Cardiac fibroblast (primary cell): ENCODE measurements at regions not wholly inside any gene's neighbourhood (a gene's known extent, or its start where the extent isn't known, plus 50 kb on each side); places are given as distances from the start of the nearest gene placed in this dataset.
"Not testable (repeated sequence)": the region's sequence is repeated elsewhere in the genome, so short reads cannot be mapped to it uniquely, and the experiment has no call there.

Source experiments
- DNase-seq, 2 donors: peaks; one replicate each; pipeline versions ENCODE4 v3.0.0 to v3.0.0-alpha.2; 2010; ENCODE audit warnings: low read depth in 2 of 2
- H3K4me3 ChIP-seq, 2 donors: replicated peaks in 1 of 2; 1 replicate in 1 of 2; 2 replicates in 1 of 2; pipeline ENCODE4 v1.5.1; 2011; ENCODE audit warnings: low read depth in 2 of 2, low read length in 2 of 2, mild to moderate bottlenecking in 2 of 2, moderate library complexity in 1 of 2
- TF ChIP-seq, protein P1 (sequence below): IDR thresholded peaks from one replicate; pipeline ENCODE4 v1.5.1; 2011; ENCODE audit warnings: low read depth, mild to moderate bottlenecking, low read length, inconsistent platforms

DNA sequence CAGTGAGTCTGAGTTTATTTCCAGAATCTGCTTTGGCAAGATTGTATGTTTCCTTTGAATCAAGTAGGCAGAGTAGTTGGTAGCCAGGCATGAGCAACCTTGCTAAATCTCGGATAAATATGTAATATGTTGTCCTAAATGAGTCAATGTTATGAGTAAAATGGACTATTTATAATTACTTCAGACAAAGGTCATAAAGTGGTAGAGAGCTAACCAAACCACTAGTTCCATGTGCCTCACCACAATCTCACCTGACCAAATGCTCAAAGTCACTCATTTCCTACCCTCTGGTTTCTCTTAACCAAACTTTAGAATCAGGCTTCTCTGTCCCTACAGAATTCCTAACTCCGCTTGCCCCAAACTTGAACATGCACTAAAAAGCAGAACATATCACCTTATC is 261.2 kb upstream of the FSIP2 start:
- TF ChIP-seq, protein P1, sequence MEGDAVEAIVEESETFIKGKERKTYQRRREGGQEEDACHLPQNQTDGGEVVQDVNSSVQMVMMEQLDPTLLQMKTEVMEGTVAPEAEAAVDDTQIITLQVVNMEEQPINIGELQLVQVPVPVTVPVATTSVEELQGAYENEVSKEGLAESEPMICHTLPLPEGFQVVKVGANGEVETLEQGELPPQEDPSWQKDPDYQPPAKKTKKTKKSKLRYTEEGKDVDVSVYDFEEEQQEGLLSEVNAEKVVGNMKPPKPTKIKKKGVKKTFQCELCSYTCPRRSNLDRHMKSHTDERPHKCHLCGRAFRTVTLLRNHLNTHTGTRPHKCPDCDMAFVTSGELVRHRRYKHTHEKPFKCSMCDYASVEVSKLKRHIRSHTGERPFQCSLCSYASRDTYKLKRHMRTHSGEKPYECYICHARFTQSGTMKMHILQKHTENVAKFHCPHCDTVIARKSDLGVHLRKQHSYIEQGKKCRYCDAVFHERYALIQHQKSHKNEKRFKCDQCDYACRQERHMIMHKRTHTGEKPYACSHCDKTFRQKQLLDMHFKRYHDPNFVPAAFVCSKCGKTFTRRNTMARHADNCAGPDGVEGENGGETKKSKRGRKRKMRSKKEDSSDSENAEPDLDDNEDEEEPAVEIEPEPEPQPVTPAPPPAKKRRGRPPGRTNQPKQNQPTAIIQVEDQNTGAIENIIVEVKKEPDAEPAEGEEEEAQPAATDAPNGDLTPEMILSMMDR: no peak
- no peak for DNase-seq
- H3K4me3 ChIP-seq: no peak overlapping the region

DNA sequence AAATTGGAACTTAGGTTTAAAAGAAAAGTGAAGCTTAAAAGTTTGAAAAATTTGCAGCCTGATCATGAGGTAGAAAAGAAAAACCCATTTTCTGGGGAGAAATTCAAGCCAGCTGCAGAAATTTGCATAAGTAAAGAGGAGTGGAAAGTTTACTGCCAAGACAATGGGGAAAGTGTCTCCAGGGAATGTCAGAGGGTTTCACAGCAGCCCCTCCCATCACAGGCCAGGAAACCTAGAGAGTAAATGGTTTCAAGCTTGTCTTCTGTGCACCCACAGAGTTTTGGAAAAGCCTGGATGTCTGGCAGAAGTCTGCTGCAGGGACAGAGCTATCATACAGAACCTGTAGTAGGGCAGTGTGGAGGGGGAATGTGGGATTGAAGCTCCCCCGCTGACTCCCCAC is 254.0 kb upstream of the FSIP2 start:
- TF ChIP-seq, protein P1: no peak
- H3K4me3 ChIP-seq: no peak overlapping the region
- no peak for DNase-seq

DNA sequence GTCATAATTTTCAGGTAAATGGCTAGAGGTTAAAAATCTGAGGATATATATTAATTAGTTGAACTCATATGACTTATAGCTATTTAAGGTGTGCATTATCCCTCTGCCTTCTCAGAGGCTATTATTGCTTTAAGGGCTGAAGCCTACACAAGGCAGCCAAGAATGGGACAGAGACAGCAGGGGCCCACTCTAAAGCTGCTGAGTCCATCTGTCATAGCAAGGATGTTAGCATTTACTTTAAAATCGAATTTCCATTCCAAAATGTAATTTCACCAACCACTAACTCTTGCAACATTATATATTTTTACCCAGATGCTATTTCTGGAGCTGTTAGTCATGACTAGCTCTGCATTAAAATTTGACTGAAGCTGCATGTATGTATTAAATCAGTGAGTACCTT is 236.3 kb upstream of the FSIP2 start:
- DNase-seq: no peak
- TF ChIP-seq, protein P1: no peak
- no peak overlapping the region for H3K4me3 ChIP-seq

DNA sequence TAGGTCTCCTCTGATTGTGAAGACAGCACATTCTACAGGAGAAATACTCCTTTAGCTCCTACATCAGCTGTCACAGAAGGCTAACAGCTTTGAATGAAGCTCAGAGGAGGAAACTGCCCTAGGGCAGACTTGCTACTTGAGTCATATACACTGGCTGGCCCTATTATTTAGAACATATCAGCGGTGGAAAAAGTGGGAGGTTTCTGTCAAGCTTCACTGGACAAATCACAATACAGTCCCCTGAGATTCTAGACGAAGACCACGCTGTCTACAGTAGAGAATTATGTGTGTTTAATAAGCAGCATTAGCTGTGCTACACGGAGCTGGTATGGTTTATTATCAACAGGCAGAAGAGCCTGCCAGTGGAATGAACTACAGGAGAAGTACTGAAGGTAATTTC is 230.9 kb upstream of the FSIP2 start:
- no peak overlapping the region for H3K4me3 ChIP-seq
- TF ChIP-seq, protein P1: no peak
- DNase-seq: no peak

DNA sequence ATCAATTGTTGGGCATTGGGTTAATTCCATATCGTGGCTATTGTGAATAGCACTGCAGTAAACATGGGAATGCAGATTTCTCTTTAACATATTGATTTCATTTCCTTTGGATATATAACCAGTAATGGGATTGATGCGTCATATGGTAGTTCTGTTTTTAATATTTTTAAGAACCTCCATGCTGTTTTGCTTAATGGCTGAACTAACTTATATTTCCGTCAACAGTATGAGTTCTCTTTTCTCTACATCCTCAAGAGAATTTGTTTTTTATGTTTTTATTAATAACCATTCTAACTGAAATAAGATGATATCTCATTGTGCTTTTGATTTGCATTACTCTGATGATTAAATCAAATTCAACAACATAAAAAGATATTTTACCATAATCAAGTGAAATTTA is 228.5 kb upstream of the FSIP2 start:
- TF ChIP-seq, protein P1: no peak
- DNase-seq: peak in 1 of 2 donors; percentile 1
- no peak overlapping the region for H3K4me3 ChIP-seq

DNA sequence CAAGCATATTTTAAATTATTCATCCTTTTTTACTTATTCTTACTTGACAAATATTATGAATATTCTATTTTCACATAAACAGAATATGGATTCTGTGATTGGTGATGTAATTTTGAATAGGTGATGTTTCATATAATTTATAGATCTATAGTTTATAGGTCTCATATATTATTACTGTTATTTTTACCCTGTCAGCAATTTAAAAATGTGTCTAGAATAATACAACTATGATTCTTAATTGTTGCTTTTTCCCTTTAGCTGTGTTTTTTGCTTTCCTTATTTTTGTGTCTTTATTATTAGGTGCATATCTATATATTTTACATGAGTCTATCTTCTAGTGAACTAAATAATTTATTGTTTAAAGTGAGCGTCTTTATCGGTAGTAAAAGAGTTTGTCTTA is 226.7 kb upstream of the FSIP2 start:
- no peak for DNase-seq
- no peak overlapping the region for H3K4me3 ChIP-seq
- TF ChIP-seq, protein P1: no peak

DNA sequence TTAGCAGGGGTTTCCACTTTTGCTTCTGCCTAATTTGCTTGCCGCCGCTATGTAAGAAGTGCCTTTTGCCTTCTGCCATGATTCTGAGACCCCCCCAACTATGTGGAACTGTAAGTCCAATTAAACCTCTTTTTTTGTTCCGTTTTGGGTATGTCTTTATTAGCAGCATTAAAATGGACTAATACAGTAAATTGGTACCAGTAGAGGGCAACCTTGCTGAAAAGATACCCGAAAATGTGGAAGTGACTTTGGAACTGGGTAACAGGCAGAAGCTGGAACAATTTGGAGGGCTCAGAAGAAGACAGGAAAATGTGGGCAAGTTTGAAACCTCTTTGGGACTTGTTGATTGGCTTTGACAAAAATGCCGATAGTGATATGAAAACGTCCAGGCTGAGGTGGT is 216.1 kb upstream of the FSIP2 start:
- DNase-seq: no peak
- TF ChIP-seq, protein P1: no peak
- no peak overlapping the region for H3K4me3 ChIP-seq

DNA sequence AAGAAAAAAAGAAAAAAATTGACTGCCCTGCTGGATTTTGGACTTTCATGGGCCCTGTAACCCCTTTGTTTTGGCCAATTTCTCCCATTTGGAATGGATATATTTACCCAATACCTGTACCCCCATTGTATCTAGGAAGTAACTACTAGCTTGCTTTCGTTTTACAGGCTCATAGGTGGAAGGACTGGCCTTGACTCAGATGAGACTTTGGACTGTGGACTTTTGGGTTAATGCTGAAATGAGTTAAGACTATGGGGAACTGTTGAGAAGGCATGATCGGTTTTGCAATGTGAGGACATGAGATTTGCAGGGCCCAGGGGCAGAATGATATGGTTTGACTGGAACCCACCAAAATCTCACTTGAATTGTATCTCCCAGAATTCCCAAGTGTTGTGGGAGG is 214.4 kb upstream of the FSIP2 start:
- DNase-seq, H3K4me3 ChIP-seq: not testable (repeated sequence)
